ENCODE measurements at regions not wholly inside any gene's neighbourhood (a gene's known extent, or its start where the extent isn't known, plus 50 kb on each side); places are given as distances from the start of the nearest gene placed in this dataset.

GRCh38 chr3:164641071-164641470 lies 437.2 kb downstream of the SI start:
- TF ChIP-seq CTCF (IDR thresholded peaks at IDR 0.05; ENCODE audit: low read length) (no peak), EZH2 (IDR thresholded peaks at IDR 0.05; ENCODE audit: borderline replicate concordance, low read length) (no peak)
